GM21381 (cell line): ENCODE measurements at regions not wholly inside any gene's neighbourhood (a gene's known extent, or its start where the extent isn't known, plus 50 kb on each side); places are given as distances from the start of the nearest gene placed in this dataset.

Experiments used
- ATAC-seq: cut with Tn5 transposase; IDR thresholded peaks from one replicate; pipeline ENCODE4 v1.9.1; 2021; ENCODE audit warnings: mild to moderate bottlenecking, moderate library complexity; ENCODE audit not compliant: unreplicated experiment

GRCh38 chr4:161237495-161237894, 926.3 kb downstream of the FSTL5 start:
- no peak for ATAC-seq

GRCh38 chr4:161225327-161225726, 938.5 kb downstream of the FSTL5 start:
- ATAC-seq: no peak

- ATAC-seq: no peak
Observed at GRCh38 chr4:161222889-161223288, 940.9 kb downstream of the FSTL5 start.

- ATAC-seq: no peak
Observed at GRCh38 chr4:161208564-161208963, 955.2 kb downstream of the FSTL5 start.

- ATAC-seq: no peak
Observed at GRCh38 chr4:161206528-161207080, 957.2 kb downstream of the FSTL5 start.

GRCh38 chr4:161203865-161204264, 959.9 kb downstream of the FSTL5 start:
- no peak for ATAC-seq

GRCh38 chr4:161197912-161198311, 965.9 kb downstream of the FSTL5 start:
- no peak for ATAC-seq

- ATAC-seq: no peak
Observed at GRCh38 chr4:161197474-161197873, 966.3 kb downstream of the FSTL5 start.

GRCh38 chr4:161189286-161190134, 974.3 kb downstream of the FSTL5 start:
- no peak for ATAC-seq

- no peak for ATAC-seq
Observed at GRCh38 chr4:161188578-161188977, 975.2 kb downstream of the FSTL5 start.

- no peak for ATAC-seq
Observed at GRCh38 chr4:161187569-161187968, 976.2 kb downstream of the FSTL5 start.

GRCh38 chr4:161186750-161187149, 977.0 kb downstream of the FSTL5 start:
- ATAC-seq: no peak

- no peak for ATAC-seq
Observed at GRCh38 chr4:161186012-161186411, 977.8 kb downstream of the FSTL5 start.

- no peak for ATAC-seq
Observed at GRCh38 chr4:161183729-161184128, 980.1 kb downstream of the FSTL5 start.

- no peak for ATAC-seq
Observed at GRCh38 chr4:161182913-161183312, 980.9 kb downstream of the FSTL5 start.

GRCh38 chr4:161178310-161178709, 985.5 kb downstream of the FSTL5 start:
- no peak for ATAC-seq

GRCh38 chr4:161172396-161173026, 991.3 kb downstream of the FSTL5 start:
- ATAC-seq: no peak

GRCh38 chr4:161167539-161167938, 996.3 kb downstream of the FSTL5 start:
- no peak for ATAC-seq

GRCh38 chr4:161160718-161161117, 1003.1 kb downstream of the FSTL5 start:
- ATAC-seq: no peak

GRCh38 chr4:161148051-161148450, 1015.7 kb downstream of the FSTL5 start:
- ATAC-seq: no peak

- ATAC-seq: no peak
Observed at GRCh38 chr4:161143375-161143774, 1020.4 kb downstream of the FSTL5 start.

- no peak for ATAC-seq
Observed at GRCh38 chr4:161134795-161135194, 1029.0 kb downstream of the FSTL5 start.
